GM21717 (cell line): ENCODE measurements at regions not wholly inside any gene's neighbourhood (a gene's known extent, or its start where the extent isn't known, plus 50 kb on each side); places are given as distances from the start of the nearest gene placed in this dataset.
"Not testable (repeated sequence)": the region's sequence is repeated elsewhere in the genome, so short reads cannot be mapped to it uniquely, and the experiment has no call there.

ENCODE experiments used
- ATAC-seq: cut with Tn5 transposase; IDR thresholded peaks from one replicate; pipeline ENCODE4 v1.9.1; 2021; ENCODE audit warnings: mild to moderate bottlenecking, moderate library complexity; ENCODE audit not compliant: unreplicated experiment

GRCh38 chr4:82099928-82100579, 273.7 kb downstream of the HNRNPD start:
- no peak for ATAC-seq

GRCh38 chr4:82097504-82097903, 276.3 kb downstream of the HNRNPD start:
- no peak for ATAC-seq

DNA sequence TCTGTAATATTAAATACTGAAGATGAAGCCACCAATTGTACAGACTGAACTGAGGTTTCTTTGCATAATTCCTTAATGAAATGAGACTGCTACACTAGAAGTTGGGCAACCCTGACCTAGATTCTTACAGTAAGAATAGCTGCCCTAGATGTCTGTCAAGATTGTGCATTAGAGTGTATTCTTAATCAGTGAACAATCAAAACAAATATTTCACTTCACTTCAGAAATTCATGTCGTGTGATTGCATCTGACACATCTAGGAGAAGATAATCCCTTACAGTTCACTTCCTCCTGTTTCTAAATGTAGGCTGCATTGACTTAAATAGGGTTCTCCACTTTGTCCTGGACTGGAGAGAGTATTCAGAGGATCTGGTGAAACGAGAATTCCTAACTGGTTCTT, 283.1 kb downstream of the HNRNPD start:
- ATAC-seq, result no peak

DNA sequence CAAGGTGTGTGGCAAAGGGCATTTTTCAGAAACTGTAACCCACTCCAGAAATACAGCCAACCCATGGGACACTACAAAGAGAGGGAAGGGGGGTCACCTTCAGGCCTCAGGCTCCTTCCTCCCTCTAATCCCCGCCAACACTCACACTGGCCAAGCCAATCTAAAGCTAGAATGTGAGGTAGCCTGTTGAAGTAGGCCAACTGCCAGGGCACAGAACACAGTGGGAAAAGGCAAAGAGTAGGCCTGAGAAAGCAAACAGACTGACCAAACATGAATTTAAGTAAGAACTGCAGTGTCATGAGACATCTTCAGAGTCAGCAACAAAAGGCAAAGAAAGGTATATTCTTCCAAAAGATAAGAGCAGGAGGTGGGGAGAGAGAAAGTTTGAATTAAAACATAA, 289.0 kb downstream of the HNRNPD start:
- no peak for ATAC-seq

- not testable (repeated sequence) for ATAC-seq
Observed at GRCh38 chr4:82077471-82077995, 296.3 kb downstream of the HNRNPD start.

- ATAC-seq, result no peak
Observed at GRCh38 chr4:82076809-82077208, 297.0 kb downstream of the HNRNPD start.

GRCh38 chr4:82076359-82076758, 297.4 kb downstream of the HNRNPD start:
- ATAC-seq, result no peak

DNA sequence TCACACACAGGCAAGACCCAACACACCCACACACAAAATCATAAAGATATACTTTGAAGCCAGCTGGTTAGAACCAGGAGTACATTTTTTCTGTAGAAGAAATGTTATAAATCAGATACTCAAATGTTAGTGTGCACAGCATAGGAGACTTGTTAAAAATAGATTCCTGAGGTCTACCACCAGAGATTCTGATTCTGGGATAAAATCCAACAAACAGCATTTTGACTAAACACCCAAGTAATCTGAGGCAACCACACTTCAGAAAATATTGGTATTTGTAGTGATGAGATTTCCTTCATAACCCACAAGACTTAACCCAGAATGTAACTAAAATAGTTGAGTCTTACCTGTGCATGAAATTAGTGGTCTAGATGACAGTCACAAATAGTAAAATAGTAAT, 301.8 kb downstream of the HNRNPD start:
- ATAC-seq, result no peak

- no peak for ATAC-seq
Observed at GRCh38 chr4:82069883-82070638, 303.7 kb downstream of the HNRNPD start.

DNA sequence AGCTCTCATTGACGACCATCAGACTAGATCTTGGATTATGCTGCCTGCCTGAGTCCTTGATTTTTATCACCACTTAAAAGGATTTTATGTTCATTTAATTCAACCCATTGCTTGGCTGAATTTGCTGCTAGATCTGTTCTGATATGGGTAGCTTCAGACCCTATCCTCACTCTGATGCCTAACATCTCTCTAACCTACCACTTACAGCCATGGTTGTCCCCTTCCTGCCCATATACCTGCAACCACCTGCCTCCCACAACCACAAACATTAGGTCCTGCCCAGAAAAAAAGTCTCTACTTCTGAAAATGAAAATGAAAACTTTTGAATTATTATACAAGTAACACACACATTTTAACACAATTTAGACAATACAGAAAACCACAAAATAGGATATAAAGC, 310.8 kb downstream of the HNRNPD start:
- no peak for ATAC-seq

- ATAC-seq, result no peak
Observed at GRCh38 chr4:82057990-82058544, 315.7 kb downstream of the HNRNPD start.

- no peak for ATAC-seq
Observed at GRCh38 chr4:82055156-82055555, 318.6 kb downstream of the HNRNPD start.

DNA sequence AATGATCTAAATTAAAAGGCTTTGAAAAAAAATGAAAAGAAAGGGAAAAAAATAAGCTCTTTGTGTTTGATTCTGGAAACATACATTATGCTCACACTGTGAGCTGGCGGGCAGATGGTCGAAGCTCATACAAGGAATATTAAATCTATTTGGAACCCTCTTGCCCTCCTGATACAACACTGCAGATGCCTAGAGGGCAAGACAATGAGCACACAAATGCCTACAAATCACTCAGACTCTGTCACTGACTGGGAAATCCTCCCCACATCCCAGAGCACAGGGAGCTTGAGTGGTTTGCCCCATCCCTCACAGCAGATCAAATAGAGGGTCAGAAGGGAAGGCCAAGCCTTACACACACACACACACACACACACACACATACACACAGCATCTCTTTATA, 320.4 kb downstream of the HNRNPD start:
- no peak for ATAC-seq

GRCh38 chr4:82050796-82051195, 323.0 kb downstream of the HNRNPD start:
- no peak for ATAC-seq

DNA sequence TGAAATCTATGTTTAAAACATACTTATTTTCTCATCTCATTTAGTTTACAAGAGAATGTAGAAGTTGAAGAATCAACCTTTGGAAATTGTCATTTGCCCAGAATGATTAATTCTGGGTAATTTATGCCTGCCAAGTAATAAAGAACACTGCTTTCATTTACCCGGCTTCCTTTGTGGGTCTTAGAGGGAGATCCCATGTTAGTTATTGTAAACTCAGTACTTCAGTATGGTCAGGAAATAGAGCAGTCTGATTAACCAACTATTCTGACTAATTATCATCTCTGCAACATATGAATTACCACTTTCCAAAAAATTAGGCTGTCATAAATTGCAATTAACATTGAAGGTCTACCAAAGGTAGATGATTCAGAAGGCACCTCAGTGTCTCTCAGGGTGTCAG, 324.5 kb downstream of the HNRNPD start:
- no peak for ATAC-seq

- ATAC-seq, result no peak
Observed at GRCh38 chr4:82047731-82048130, 326.1 kb downstream of the HNRNPD start.

GRCh38 chr4:82046796-82047195, 327.0 kb downstream of the HNRNPD start:
- ATAC-seq, result no peak

- ATAC-seq, result no peak
Observed at GRCh38 chr4:82045267-82045666, 328.5 kb downstream of the HNRNPD start.

- no peak for ATAC-seq
Observed at GRCh38 chr4:82044141-82044993, 329.4 kb downstream of the HNRNPD start.

- ATAC-seq, result no peak
Observed at GRCh38 chr4:82043809-82044137, 330.0 kb downstream of the HNRNPD start.

DNA sequence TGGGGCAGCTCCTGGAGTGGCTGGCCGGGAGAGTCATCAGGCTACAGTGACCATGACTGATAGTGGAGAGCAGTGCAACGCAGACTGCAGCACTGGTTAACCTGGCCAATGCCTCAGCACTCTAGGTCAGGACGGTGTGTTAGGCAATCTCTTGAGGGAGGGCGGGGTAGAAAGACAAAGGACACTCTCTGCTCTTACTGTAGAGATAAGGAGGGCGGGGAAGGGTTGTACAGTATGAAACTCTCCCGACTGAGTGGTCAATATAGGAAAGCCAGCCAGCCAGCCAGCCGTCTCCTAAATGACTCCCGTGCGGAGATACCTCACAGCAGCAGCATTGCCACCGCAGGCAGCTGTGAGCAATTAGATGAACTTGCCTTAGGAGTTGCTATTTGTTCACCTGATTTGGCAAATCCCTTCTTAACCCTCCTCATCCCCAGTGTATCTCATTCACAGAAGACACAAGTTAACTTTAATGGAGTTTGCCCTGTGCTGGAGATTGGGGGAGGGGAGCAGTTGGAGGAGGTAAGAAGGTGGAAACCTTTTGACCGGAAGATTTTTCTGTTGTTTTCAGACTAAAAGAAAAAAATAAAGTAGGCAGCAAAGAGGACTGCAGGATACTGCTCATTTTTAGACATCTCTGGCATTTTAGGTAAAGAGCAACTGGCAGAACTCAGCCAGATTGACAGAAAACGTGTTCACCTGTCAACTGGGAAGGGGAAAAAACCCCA, 330.5 kb downstream of the HNRNPD start:
- no peak for ATAC-seq
